HepG2 (cell line): ENCODE measurements at regions not wholly inside any gene's neighbourhood (a gene's known extent, or its start where the extent isn't known, plus 50 kb on each side); places are given as distances from the start of the nearest gene placed in this dataset.

Source experiments
- ATAC-seq: fragments of 200-7000 bp; cut with Tn5 transposase; 3 replicates; pipeline ENCODE4 v1.9.1; 2020; ENCODE audit warnings: mild to moderate bottlenecking, moderate library complexity
- BruUV-seq: library from RNA; stranded (reverse); fragments of 400-500 nt; replicated peaks from 2 replicates; lab custom pipeline; 2021; lab: Mats Ljungman, UMichigan
- CTCF ChIA-PET: fragments of 300-600 bp; formaldehyde crosslinking; extraction: SDS; loops from one replicate; lab custom pipeline; 2021; ENCODE audit warnings: low total read pairs, inconsistent platforms, low intra/inter-chr PET ratio; lab: Yijun Ruan, JAX
- POLR2A ChIA-PET: fragments of 350-600 bp; sonication (Branson Sonifier 250); formaldehyde crosslinking; loops from one replicate; lab custom pipeline; 2020; ENCODE audit warnings: antibody characterized with exemption, inconsistent platforms; lab: Yijun Ruan, JAX
- DNase-seq: peaks from one replicate; pipeline ENCODE4 v3.0.0-alpha.2; 2015; ENCODE audit warnings: low spot score
- FAIRE-seq: peaks from 3 replicates; lab custom pipeline; 2011; peaks lifted over from hg19 to GRCh38; lab: Jason Lieb, UNC
- H2AFZ ChIP-seq: one replicate; pipeline ENCODE4 v1.6.1; 2011; ENCODE audit warnings: low read length, inconsistent platforms
- H3K27ac ChIP-seq: fragments of 300-600 bp; 3 replicates; pipeline ENCODE4 v1.8.0; 2011; ENCODE audit warnings: mixed run types, mild to moderate bottlenecking, mixed read lengths, low read length, inconsistent platforms; ENCODE audit not compliant: insufficient read depth; ENCODE audit errors: extremely low read length
- H3K27me3 ChIP-seq, 2 experiments: fragments of 200-600 bp in 1 of 2; 2 replicates in 1 of 2; 3 replicates in 1 of 2; pipeline versions ENCODE4 v1.6.0 to v1.8.0; 2011; ENCODE audit warnings: low read length in 2 of 2, mild to moderate bottlenecking in 2 of 2, moderate library complexity in 2 of 2, inconsistent platforms in 1 of 2; ENCODE audit not compliant: insufficient read depth in 2 of 2, control insufficient read depth in 1 of 2
- H3K36me3 ChIP-seq, 2 experiments: fragments of 200-600 bp in 1 of 2; replicated peaks in 1 of 2; 2 replicates in 1 of 2; 3 replicates in 1 of 2; pipeline versions ENCODE4 v1.5.1 to v1.8.0; 2011; ENCODE audit warnings: low read length in 2 of 2, inconsistent platforms in 1 of 2; ENCODE audit not compliant: insufficient read depth in 2 of 2, control insufficient read depth in 1 of 2
- H3K4me1 ChIP-seq: 2 replicates; pipeline ENCODE4 v1.5.1; 2012; ENCODE audit warnings: low read length, inconsistent platforms; ENCODE audit not compliant: insufficient read depth
- H3K4me2 ChIP-seq: 2 replicates; pipeline ENCODE4 v1.6.0; 2011; ENCODE audit warnings: low read depth, low read length, inconsistent platforms
- H3K4me3 ChIP-seq, 3 experiments: fragments of 200-600 bp in 1 of 3; sonication (generic), shearing (Covaris generic) in 1 of 3; replicated peaks in 1 of 3; 2 replicates each; pipeline ENCODE4 v1.5.1; 2011 to 2016; ENCODE audit warnings: low read length in 3 of 3, inconsistent platforms in 2 of 3, low read depth in 2 of 3, mild to moderate bottlenecking in 2 of 3, control low read depth in 1 of 3, mixed read lengths in 1 of 3; ENCODE audit not compliant: insufficient read depth in 1 of 3
- H3K79me2 ChIP-seq: one replicate; pipeline ENCODE4 v1.6.1; 2011; ENCODE audit warnings: low read length, inconsistent platforms; ENCODE audit not compliant: insufficient read depth
- H3K9ac ChIP-seq: 2 replicates; pipeline ENCODE4 v1.6.0; 2011; ENCODE audit warnings: mild to moderate bottlenecking, low read depth, low read length, inconsistent platforms; ENCODE audit not compliant: insufficient read depth
- H3K9me3 ChIP-seq: 2 replicates; pipeline ENCODE4 v1.5.1; 2012; ENCODE audit warnings: mild to moderate bottlenecking, low read length
- H4K20me1 ChIP-seq: 2 replicates; pipeline ENCODE4 v1.6.0; 2011; ENCODE audit warnings: inconsistent platforms, mild to moderate bottlenecking, low read length, moderate library complexity; ENCODE audit not compliant: insufficient read depth
- ATF7 ChIP-seq, 2 experiments: fragments of 450-650 bp in 1 of 2; sonication (generic) in 1 of 2; formaldehyde crosslinking in 1 of 2; IDR thresholded peaks; 2 replicates each; pipeline versions ENCODE4 v1.4.0 to v1.6.1; 2016 to 2020; ENCODE audit warnings: antibody characterized with exemption in 1 of 2, mild to moderate bottlenecking in 1 of 2, missing genetic modification reagents in 1 of 2
- BCL6 ChIP-seq: IDR thresholded peaks from 2 replicates; pipeline ENCODE4 v1.6.1; 2016; ENCODE audit warnings: missing genetic modification reagents, missing compliant biosample characterization
- CHD2 ChIP-seq: IDR thresholded peaks from 2 replicates; pipeline ENCODE4 v1.6.1; 2011; ENCODE audit warnings: low read depth, low read length, improper control_type of control experiment
- KLF12 ChIP-seq: sonication (generic); formaldehyde crosslinking; IDR thresholded peaks from 2 replicates; pipeline ENCODE4 v1.4.0; 2020; ENCODE audit warnings: missing genetic modification reagents, borderline replicate concordance
- KLF16 ChIP-seq, 2 experiments: sonication (generic) in 1 of 2; formaldehyde crosslinking in 1 of 2; IDR thresholded peaks; 2 replicates each; pipeline versions ENCODE4 v1.6.1 to v1.8.0; 2016 to 2023; ENCODE audit warnings: missing genetic modification reagents in 2 of 2, missing compliant biosample characterization in 1 of 2
- KLF9 ChIP-seq: IDR thresholded peaks from 2 replicates; pipeline ENCODE4 v1.6.1; 2016; ENCODE audit warnings: low read depth
- NONO ChIP-seq, 2 experiments: fragments of 450-650 bp in 1 of 2; sonication (generic) in 1 of 2; formaldehyde crosslinking in 1 of 2; IDR thresholded peaks in 1 of 2; conservative IDR thresholded peaks in 1 of 2; 2 replicates each; pipeline versions ENCODE4 v1.6.1 to v1.8.0; 2017 to 2022; ENCODE audit warnings: mild to moderate bottlenecking in 1 of 2, missing genetic modification reagents in 1 of 2, moderate library complexity in 1 of 2
- PRMT3 ChIP-seq: sonication (generic); formaldehyde crosslinking; IDR thresholded peaks from 2 replicates; pipeline ENCODE4 v1.8.1; 2022; ENCODE audit warnings: low read depth, mild to moderate bottlenecking, moderate library complexity, missing genetic modification reagents, borderline replicate concordance
- SUZ12 ChIP-seq: fragments of 150-350 bp; IDR thresholded peaks from 2 replicates; pipeline ENCODE4 v1.6.1; 2014; ENCODE audit warnings: low read depth, low read length
- YEATS4 ChIP-seq: sonication (generic); formaldehyde crosslinking; IDR thresholded peaks from 2 replicates; pipeline ENCODE4 v1.4.0; 2020; ENCODE audit warnings: missing genetic modification reagents, borderline replicate concordance
- ZFYVE20 ChIP-seq: sonication (generic); formaldehyde crosslinking; IDR thresholded peaks from 2 replicates; pipeline ENCODE4 v1.8.0; 2023; ENCODE audit warnings: low read depth, mild to moderate bottlenecking, moderate library complexity, missing genetic modification reagents, borderline replicate concordance
- ZNF605 ChIP-seq: sonication (generic); formaldehyde crosslinking; IDR thresholded peaks from 2 replicates; pipeline ENCODE4 v1.8.0; 2022; ENCODE audit warnings: mild to moderate bottlenecking, missing genetic modification reagents
- ZNF652 ChIP-seq: IDR thresholded peaks from 2 replicates; pipeline ENCODE4 v1.6.1; 2016; ENCODE audit warnings: low read depth, borderline replicate concordance
- ZZZ3 ChIP-seq: sonication (generic); formaldehyde crosslinking; IDR thresholded peaks from 2 replicates; pipeline ENCODE4 v1.4.0; 2020; ENCODE audit warnings: missing genetic modification reagents, mild to moderate bottlenecking, borderline replicate concordance
- WGBS: methylation state at CpG from one replicate; pipeline ENCODE4 v1.1.6; 2017; ENCODE audit warnings: low lambda C conversion rate; 5-methylcytosine and 5-hydroxymethylcytosine counted together
- in situ Hi-C: cut with HindIII; loops from 2 replicates; pipeline ENCODE4 v1.10.0; 2017; ENCODE audit warnings: low pct_unique_long_range_greater_than_20kb; ENCODE audit not compliant: extremely low pct_ligation_motif_present
- intact Hi-C: fragments of 100-400 bp; cut with micrococcal nuclease; formaldehyde crosslinking; loops from one replicate; pipeline ENCODE4 v1.10.0; 2022; ENCODE audit not compliant: unreplicated experiment
- TF ChIP-seq, protein P1 (sequence below): sonication (generic); formaldehyde crosslinking; conservative IDR thresholded peaks from 2 replicates; pipeline ENCODE4 v1.8.0; 2022; ENCODE audit warnings: missing genetic modification reagents
- TF ChIP-seq, protein P2 (sequence below): sonication (generic); formaldehyde crosslinking; IDR thresholded peaks from 2 replicates; pipeline ENCODE4 v1.5.1; 2020; ENCODE audit warnings: missing genetic modification reagents, mild to moderate bottlenecking, borderline replicate concordance

DNA sequence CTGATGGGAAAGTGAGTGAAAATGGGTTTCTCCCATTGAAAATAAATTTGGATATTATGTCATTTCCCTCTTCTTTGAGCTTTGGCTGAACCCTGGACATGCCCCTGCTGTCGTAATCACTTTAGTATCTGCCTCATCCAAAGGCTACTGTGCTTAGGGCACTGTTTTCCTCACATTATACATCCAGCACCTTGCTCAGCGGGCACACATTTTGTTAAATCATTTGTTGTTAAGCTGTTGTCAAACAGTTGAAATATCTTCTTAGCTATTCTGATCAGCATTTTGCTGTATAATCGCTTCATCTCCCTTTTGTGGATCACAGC is 352.7 kb upstream of the CD180 start:
- H2AFZ ChIP-seq: no peak overlapping the region
- no peaks in the 10 kb centered on the region; a peak in 1 of 5 replicates for H3K27me3 ChIP-seq
- TF ChIP-seq, protein P1, sequence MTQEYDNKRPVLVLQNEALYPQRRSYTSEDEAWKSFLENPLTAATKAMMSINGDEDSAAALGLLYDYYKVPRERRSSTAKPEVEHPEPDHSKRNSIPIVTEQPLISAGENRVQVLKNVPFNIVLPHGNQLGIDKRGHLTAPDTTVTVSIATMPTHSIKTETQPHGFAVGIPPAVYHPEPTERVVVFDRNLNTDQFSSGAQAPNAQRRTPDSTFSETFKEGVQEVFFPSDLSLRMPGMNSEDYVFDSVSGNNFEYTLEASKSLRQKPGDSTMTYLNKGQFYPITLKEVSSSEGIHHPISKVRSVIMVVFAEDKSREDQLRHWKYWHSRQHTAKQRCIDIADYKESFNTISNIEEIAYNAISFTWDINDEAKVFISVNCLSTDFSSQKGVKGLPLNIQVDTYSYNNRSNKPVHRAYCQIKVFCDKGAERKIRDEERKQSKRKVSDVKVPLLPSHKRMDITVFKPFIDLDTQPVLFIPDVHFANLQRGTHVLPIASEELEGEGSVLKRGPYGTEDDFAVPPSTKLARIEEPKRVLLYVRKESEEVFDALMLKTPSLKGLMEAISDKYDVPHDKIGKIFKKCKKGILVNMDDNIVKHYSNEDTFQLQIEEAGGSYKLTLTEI (CRISPR knock-in tag): no peak
- in situ Hi-C loops: no loop called here
- no peak overlapping the region for H3K9ac ChIP-seq
- no peaks in the 10 kb centered on the region for H3K36me3 ChIP-seq
- DNase-seq: no peak
- intact Hi-C loops: no loop called here
- BruUV-seq: no TSS peak
- no peaks in the 10 kb centered on the region for H4K20me1 ChIP-seq
- 64% methylated on average over 3 of the region's 3 CpGs for WGBS
- ChIA-PET CTCF (no interaction called here), POLR2A (no interaction called here)
- H3K79me2 ChIP-seq: no peaks in the 10 kb centered on the region
- no peak; the same call in 2 of the 3 replicates for ATAC-seq
- H3K27ac ChIP-seq: no peak overlapping the region
- no peak overlapping the region for H3K4me3 ChIP-seq
- FAIRE-seq: no peak
- H3K4me1 ChIP-seq: peaks cover 13% of the 10 kb centered on the region
- no peaks in the 10 kb centered on the region for H3K9me3 ChIP-seq
- 0 out of 2 replicates have a peak overlapping the region, but pooled peaks have one; percentile 51 for H3K4me2 ChIP-seq

DNA sequence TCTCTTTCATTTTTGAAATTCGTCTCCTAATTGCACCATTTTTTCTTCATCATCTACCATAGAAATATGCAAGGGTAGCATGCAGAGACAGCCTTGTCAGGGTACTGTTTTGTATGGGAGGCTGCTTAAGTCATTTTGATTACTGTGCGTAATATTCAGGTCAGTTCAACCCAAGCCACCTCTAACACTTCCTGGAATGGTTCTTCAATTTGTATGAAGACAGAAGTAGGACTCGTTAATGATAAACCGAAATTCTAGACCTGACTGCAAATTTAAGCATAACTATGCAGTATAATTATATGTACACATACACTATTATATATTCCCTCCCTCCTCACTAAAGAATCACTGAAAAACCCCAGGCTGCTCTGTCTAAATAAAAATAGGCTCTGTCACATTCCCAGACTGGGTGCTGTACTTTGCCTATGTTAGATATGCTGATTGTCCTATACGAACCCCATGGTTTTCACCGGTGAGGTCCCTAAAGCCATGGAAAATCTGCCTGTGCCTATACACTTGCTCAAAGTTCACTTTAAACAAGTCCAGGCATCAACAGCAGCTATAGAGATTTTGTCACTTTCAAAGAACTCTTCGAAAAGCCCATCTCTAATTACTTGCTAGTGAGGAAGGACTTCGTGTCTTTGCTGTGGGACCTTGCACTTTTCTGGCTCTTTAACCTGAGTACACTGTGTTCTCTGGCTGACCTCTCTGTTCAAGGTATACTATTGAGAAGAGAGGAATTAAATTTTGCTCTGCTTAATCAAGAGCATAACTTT is 352.1 kb upstream of the CD180 start:
- DNase-seq: peak; percentile 1
- Histone ChIP-seq H3K4me3 (no peak overlapping the region), H3K4me1 (peaks cover 13% of the 10 kb centered on the region), H3K9ac (no peak overlapping the region), H3K36me3 (no peaks in the 10 kb centered on the region), H3K4me2 (peak overlapping the region; percentile 51), H3K27ac (no peak overlapping the region), H3K9me3 (no peaks in the 10 kb centered on the region), H3K27me3 (no peaks in the 10 kb centered on the region; a peak in 1 of 5 replicates), H4K20me1 (no peaks in the 10 kb centered on the region), H2AFZ (no peak overlapping the region), H3K79me2 (no peaks in the 10 kb centered on the region)
- CTCF ChIA-PET: no interaction called here
- no TSS peak for BruUV-seq
- in situ Hi-C loops (no loop called here), intact Hi-C loops (no loop called here)
- peak; percentile 76 for ATAC-seq
- FAIRE-seq: no peak
- POLR2A ChIA-PET: no interaction called here
- 16% methylated on average over 8 of the region's 8 CpGs for WGBS
- TF ChIP-seq PRMT3: no peak
- TF ChIP-seq SUZ12: no peak
- no peak for TF ChIP-seq CHD2
- TF ChIP-seq NONO (IDR thresholded peaks at IDR 0.05): no peak
- no peak for TF ChIP-seq NONO (CRISPR knock-in tag; conservative IDR thresholded peaks at IDR 0.05)
- TF ChIP-seq, protein P2, sequence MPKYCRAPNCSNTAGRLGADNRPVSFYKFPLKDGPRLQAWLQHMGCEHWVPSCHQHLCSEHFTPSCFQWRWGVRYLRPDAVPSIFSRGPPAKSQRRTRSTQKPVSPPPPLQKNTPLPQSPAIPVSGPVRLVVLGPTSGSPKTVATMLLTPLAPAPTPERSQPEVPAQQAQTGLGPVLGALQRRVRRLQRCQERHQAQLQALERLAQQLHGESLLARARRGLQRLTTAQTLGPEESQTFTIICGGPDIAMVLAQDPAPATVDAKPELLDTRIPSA (CRISPR knock-in tag): no peak
- TF ChIP-seq KLF16 (CRISPR knock-in tag; IDR thresholded peaks at IDR 0.05): no peak
- TF ChIP-seq ATF7 (IDR thresholded peaks at IDR 0.05): no peak
- no peak for TF ChIP-seq ATF7 (CRISPR knock-in tag; IDR thresholded peaks at IDR 0.05)
- TF ChIP-seq YEATS4: no peak
- no peak for TF ChIP-seq KLF9 (CRISPR knock-in tag)
- peak; percentile 30; the same call in 1 of the 2 replicates for TF ChIP-seq BCL6 (CRISPR knock-in tag)
- TF ChIP-seq ZZZ3 (CRISPR knock-in tag): no peak
- no peak for TF ChIP-seq ZFYVE20
- no peak for TF ChIP-seq KLF12 (CRISPR knock-in tag)
- no peak for TF ChIP-seq ZNF605
- TF ChIP-seq ZNF652 (CRISPR knock-in tag): no peak
